ENCODE measurements at regions not wholly inside any gene's neighbourhood (a gene's known extent, or its start where the extent isn't known, plus 50 kb on each side); places are given as distances from the start of the nearest gene placed in this dataset.
"Not testable (repeated sequence)": the region's sequence is repeated elsewhere in the genome, so short reads cannot be mapped to it uniquely, and the experiment has no call there.

DNA sequence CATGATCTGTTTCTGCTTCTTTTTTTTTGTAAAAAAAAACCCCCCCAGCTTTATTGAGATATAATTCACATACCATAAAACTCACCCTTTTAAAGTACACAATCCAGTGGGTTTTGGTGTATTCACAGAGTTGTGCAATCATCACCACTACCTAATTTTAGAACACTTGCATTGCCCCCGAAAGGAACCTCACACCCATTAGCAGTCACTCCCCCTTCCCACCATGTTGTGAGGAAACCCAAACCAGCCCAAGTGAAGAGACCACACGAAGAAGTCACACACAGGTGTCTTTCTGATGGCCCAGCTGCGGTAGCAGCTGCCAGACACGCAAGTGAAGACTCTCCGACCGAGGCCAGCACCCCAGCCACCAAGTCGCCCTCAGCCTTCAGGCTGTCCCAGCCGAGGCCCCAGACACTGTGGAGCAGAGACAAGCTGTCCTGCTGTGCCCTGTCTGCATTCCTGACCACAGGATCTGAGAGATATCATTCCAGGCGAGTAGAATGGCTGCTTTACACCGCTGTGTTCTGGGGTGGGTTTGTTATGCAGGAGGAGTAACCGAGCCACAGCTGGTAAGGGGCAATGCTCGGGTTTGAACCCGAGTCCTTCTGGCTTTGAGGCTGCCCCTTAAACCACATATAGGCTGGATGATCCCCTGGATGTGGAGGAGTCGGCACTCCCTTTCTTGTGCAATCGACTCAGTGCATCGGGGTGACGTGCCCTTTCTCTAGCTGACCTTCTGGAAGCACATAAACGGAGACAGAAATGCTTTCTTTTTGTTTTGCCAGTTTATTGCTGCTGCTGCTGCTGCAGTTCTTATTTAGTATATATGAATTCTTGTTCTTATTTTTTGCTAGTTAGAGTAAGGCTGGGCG lies 59.1 kb upstream of the PTPN1 start:
- H3K27me3 ChIP-seq (ENCODE audit: insufficient read depth, low read length), result peaks cover 4% of the 10 kb centered on the region
- H3K9me3 ChIP-seq (ENCODE audit: low read depth, low read length), result no peaks in the 10 kb centered on the region
- H3K4me3 ChIP-seq (ENCODE audit: low read length), result no peak overlapping the region
- peaks cover 35% of the 10 kb centered on the region for H3K4me1 ChIP-seq (ENCODE audit: insufficient read depth, low read length)

DNA sequence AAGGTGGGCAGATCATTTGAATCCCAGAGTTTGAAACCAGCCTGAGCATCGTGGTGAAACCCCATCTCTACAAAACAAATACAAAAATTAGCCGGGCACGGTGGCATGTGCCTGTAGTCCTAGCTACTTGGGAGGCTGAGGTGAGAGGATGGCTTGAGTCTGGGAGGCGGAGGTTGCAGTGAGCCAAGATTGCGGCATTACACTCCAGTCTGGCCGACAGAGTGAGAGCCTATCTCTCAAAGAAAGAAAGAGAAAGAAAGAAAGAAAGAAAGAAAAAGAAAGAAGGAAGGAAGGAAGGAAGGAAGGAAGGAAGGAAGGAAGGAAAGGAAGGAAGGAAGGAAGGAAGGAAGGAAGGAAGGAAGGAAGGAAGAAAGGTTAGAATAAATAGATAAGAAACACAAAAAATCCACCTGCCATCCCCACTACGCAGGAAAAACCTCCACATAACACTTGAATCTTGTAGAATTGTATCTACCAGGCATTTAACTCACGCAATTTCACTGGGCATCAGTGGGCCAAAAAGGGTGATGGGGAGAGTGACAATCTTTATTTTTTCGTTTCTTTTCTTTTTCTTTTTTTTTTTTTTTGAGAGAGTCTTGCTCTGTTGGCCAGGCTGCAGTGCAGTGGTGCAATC lies 58.3 kb upstream of the PTPN1 start:
- H3K4me1 ChIP-seq (ENCODE audit: insufficient read depth, low read length), result peaks cover 40% of the 10 kb centered on the region
- not testable (repeated sequence) for H3K27me3 ChIP-seq (ENCODE audit: insufficient read depth, low read length); H3K9me3 ChIP-seq (ENCODE audit: low read depth, low read length); H3K4me3 ChIP-seq (ENCODE audit: low read length)

DNA sequence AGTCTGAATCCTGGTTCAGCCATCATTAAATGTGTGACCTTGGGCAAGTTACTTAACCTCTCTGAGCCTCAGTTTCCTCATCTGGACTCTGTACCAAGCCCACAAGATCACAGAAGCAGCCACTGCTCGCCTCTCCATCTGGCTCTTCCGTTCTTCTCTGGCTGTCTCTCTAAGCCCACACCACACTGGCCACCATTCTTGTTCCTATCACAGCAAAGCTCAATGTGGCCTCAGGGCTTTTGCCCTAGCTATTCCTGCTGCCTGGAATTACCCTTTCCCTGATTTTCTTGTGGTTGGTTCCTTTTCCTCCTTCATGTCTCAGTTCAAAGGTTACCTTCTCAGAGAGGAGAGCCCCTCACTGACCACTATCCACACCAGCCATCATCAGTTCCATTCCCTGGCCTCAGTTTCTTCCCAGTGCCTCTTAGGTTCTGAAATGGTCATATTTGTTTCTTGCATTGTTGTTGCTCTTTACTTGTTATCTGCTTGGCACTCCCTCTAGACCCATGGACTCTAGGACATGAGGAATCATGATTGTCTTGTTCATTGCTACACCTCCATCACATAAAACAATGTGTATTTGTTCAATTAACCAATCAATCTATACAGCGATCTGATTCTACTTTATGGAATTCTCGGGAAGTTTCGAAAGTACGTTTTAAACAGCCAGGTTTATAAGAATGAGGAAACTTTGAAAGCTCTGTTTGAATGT lies 56.5 kb upstream of the PTPN1 start:
- Histone ChIP-seq H3K9me3 (ENCODE audit: low read depth, low read length) (no peaks in the 10 kb centered on the region), H3K27me3 (ENCODE audit: insufficient read depth, low read length) (peaks cover 4% of the 10 kb centered on the region), H3K4me3 (ENCODE audit: low read length) (no peak overlapping the region), H3K4me1 (ENCODE audit: insufficient read depth, low read length) (peaks cover 53% of the 10 kb centered on the region)

DNA sequence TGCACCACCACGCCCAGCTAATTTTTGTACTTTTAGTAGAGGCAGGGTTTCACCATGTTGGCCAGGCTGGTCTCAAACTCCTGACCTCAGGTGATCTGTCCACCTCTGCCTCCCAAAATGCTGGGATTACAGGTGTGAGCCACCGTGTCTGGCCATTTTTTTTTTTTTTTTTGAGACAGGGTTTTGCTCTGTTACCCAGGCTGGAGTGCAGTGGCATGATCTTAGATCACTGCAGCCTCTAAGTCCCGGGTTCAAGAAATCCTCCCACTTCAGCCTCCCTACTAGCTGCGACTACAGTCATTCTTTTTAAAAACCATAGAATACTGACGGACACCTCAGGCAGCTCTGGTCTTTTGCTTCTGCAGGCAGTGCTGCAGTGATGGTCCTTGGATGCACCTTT lies 54.9 kb upstream of the PTPN1 start:
- H3K4me1 ChIP-seq (ENCODE audit: insufficient read depth, low read length), result peaks cover 54% of the 10 kb centered on the region
- H3K27me3 ChIP-seq (ENCODE audit: insufficient read depth, low read length); H3K9me3 ChIP-seq (ENCODE audit: low read depth, low read length); H3K4me3 ChIP-seq (ENCODE audit: low read length): not testable (repeated sequence)

DNA sequence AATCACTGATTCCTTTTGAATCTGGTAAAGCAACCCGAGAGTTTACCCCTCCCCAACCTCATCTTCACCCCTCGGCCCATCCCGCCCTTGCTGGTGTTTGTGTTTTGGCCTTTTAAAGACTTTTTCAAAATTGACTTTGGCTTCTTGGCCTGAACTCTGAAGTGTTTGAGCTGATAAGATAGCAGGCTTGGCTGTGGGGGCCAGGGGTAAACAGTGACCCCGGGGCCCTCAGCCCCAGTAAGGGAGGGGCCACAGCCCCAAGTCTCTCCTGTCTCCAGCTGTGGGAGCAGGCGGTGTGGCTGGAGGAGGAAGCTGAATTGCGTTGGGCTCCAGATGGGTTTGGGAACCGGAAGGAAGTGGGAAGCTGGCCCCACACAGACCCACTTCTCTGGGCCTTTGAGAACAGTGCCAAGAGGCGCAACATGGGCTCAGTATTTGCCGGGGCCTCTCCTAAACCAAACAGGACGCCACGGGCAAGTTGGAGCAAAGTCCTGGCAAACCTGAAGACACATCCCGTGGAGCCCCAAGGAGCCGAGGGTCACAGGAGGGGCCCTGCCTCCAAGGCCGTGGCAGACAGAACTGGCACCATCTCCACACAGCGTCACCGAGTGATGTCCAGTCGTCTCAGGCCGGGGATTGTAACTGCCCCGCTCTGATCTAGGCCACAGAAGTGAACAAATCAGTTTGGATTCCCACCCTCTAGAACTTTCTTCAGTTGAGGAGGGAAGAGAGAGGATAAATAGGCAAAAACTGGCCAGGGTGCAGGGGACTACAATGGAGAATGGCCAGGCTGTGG lies 54.3 kb upstream of the PTPN1 start:
- Histone ChIP-seq H3K9me3 (ENCODE audit: low read depth, low read length) (no peaks in the 10 kb centered on the region), H3K27me3 (ENCODE audit: insufficient read depth, low read length) (no peaks in the 10 kb centered on the region), H3K4me3 (ENCODE audit: low read length) (no peak overlapping the region), H3K4me1 (ENCODE audit: insufficient read depth, low read length) (peaks cover 55% of the 10 kb centered on the region)

DNA sequence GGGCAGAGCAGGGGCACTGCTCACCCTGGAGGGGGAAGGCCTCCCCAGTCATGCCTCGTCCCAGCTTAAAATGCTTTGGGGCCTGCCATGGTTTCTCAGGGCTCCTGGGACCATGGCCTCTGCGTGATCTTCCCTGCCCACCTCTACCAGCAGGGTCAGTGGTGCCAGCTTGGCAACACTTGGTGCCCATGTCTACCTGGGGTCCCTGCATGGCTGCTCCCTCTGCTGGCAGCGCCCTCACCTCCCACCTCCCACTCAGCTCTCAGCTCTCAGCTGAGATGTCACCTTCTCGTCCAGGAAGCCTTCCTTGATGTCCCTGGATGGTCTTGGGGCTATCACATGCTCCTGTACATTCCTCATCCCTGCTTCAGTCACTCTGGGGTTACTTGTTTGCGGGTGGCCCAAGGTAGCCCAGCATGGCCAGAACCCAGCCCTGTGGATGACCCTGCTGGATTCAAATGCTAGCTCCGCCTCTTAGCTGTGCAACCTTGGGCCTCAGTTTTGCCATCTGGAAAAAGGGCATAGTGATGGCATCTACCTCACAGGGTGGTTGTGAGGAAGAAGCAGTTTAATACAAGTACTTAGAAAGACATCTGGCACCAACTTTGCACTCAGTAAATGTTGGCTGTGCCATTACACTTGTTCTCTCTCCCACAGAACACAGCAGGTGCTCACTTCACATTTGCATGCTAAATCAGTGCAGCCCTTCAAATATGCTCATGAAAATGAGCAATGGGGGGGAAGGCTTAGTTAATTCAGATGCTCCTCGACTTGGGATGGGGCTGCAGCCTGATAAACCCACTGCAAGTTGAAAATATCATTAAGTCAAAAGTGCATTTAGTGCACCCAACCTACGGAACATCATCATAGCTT lies 53.5 kb upstream of the PTPN1 start:
- Histone ChIP-seq H3K4me1 (ENCODE audit: insufficient read depth, low read length) (peaks cover 48% of the 10 kb centered on the region), H3K9me3 (ENCODE audit: low read depth, low read length) (no peaks in the 10 kb centered on the region), H3K4me3 (ENCODE audit: low read length) (no peak overlapping the region), H3K27me3 (ENCODE audit: insufficient read depth, low read length) (no peaks in the 10 kb centered on the region)

DNA sequence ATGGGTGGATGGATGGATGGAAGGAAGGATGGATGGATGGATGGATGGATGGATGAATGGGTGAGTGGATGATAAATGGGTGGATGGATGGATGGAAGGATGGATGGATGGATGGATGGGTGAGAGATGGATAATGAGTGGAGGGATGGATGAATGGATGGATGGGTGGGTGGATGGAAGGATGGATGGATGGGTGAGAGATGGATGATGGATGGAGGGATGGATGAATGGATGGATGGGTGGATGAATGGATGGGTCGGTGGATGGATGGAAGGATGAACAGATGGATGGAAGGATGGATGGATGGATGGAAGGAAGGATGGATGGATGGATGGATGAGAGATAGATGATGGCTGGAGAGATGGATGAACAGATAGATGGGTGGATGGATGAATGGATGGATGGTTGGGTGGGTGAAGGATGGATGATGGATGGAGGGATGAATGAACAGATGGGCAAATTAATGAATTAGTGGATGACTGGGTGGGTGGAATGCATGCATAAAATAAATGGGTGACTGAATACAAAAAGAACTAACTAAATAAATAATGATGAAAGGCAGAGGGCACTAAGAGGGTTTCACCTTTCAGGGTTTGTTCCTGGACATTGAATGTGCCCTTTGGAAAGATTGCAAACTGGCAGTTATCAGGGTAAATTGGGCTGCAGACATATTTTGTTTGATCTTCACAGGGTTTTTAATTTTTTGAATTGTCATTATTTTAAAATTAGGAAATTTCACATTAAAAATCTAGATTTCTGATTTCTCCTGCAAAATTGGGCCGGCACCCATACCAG lies 50.9 kb upstream of the PTPN1 start:
- Histone ChIP-seq H3K9me3 (ENCODE audit: low read depth, low read length) (no peaks in the 10 kb centered on the region), H3K4me3 (ENCODE audit: low read length) (no peak overlapping the region), H3K27me3 (ENCODE audit: insufficient read depth, low read length) (no peaks in the 10 kb centered on the region), H3K4me1 (ENCODE audit: insufficient read depth, low read length) (peaks cover 49% of the 10 kb centered on the region)

DNA sequence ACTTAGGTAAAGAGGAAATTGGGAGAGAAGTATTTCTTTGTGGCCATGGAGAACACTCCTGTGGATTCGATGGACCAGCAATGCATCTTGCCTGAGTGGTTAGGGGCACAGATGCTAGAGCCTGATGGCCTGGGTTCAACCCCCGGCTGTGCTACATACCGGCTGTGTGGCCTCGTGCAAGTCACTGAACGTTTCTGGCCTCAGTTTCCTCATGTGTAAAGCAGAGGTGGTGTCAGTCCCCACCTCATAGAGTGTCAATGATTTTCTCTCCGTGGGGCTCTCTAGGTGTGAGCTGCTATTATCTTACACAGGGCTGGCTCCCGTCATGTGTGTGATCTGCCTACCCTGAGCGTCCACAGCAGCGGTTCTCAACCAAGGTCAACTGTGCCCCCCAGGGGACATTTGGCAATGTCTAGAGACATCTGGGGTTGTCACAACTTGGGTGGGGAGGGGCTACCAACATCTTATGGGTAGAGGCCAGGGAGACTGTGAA lies 50.0 kb upstream of the PTPN1 start:
- Histone ChIP-seq H3K9me3 (ENCODE audit: low read depth, low read length) (no peaks in the 10 kb centered on the region), H3K27me3 (ENCODE audit: insufficient read depth, low read length) (no peaks in the 10 kb centered on the region), H3K4me1 (ENCODE audit: insufficient read depth, low read length) (peaks cover 52% of the 10 kb centered on the region), H3K4me3 (ENCODE audit: low read length) (no peak overlapping the region)
